Activated CD4-positive, alpha-beta T cell treated with anti-CD3 and anti-CD28 coated beads for 36 hours (primary cell): ENCODE measurements at regions not wholly inside any gene's neighbourhood (a gene's known extent, or its start where the extent isn't known, plus 50 kb on each side); places are given as distances from the start of the nearest gene placed in this dataset.

Source experiments
- ATAC-seq: fragments of 200-7000 bp; cut with Tn5 transposase; one replicate; pipeline ENCODE4 v1.10.0; 2021; ENCODE audit warnings: mild to moderate bottlenecking, moderate library complexity
- CTCF ChIA-PET: fragments of 350-600 bp; sonication (Branson Sonifier 250); formaldehyde crosslinking; loops from one replicate; lab custom pipeline; 2021; ENCODE audit warnings: antibody characterized with exemption; lab: Charles Lee
- POLR2A ChIA-PET: fragments of 350-600 bp; sonication (Branson Sonifier 250); formaldehyde crosslinking; loops from one replicate; lab custom pipeline; 2021; ENCODE audit warnings: antibody characterized with exemption, inconsistent platforms; lab: Charles Lee
- DNase-seq: peaks from one replicate; pipeline ENCODE4 v3.0.0-alpha.2; 2020
- H3K27ac Mint-ChIP-seq: one replicate; pipeline ENCODE4 v1.8.0; 2021; ENCODE audit warnings: mixed read lengths
- H3K27me3 Mint-ChIP-seq: one replicate; pipeline ENCODE4 v1.8.0; 2021; ENCODE audit warnings: mixed read lengths
- H3K36me3 Mint-ChIP-seq: one replicate; pipeline ENCODE4 v1.8.0; 2021; ENCODE audit warnings: low read depth, mixed read lengths
- H3K4me1 Mint-ChIP-seq: one replicate; pipeline ENCODE4 v1.8.0; 2021; ENCODE audit warnings: mixed read lengths
- H3K4me3 Mint-ChIP-seq: one replicate; pipeline ENCODE4 v1.8.0; 2021; ENCODE audit warnings: mild to moderate bottlenecking, moderate library complexity, mixed read lengths
- H3K9me3 Mint-ChIP-seq: one replicate; pipeline ENCODE4 v1.8.0; 2021; ENCODE audit warnings: low read depth, mixed read lengths
- intact Hi-C, 2 experiments: fragments of 100-400 bp; cut with DNase I in 1 of 2; cut with micrococcal nuclease in 1 of 2; formaldehyde crosslinking; loops; one replicate each; pipeline versions ENCODE4 v1.14.2 to v1.15.1; 2022 to 2024; cut with DNase I, micrococcal nuclease

- Mint-ChIP-seq H3K9me3 (no peaks in the 10 kb centered on the region), H3K4me3 (no peak overlapping the region), H3K4me1 (no peaks in the 10 kb centered on the region), H3K27me3 (no peaks in the 10 kb centered on the region), H3K36me3 (no peaks in the 10 kb centered on the region), H3K27ac (no peak overlapping the region)
- ATAC-seq (no peak), DNase-seq (no peak)
- intact Hi-C loops: no loop called here
- CTCF ChIA-PET: no interaction called here
- POLR2A ChIA-PET: no interaction called here
Observed at GRCh38 chr6:154561750-154562149, 51.3 kb upstream of the CNKSR3 start.

DNA sequence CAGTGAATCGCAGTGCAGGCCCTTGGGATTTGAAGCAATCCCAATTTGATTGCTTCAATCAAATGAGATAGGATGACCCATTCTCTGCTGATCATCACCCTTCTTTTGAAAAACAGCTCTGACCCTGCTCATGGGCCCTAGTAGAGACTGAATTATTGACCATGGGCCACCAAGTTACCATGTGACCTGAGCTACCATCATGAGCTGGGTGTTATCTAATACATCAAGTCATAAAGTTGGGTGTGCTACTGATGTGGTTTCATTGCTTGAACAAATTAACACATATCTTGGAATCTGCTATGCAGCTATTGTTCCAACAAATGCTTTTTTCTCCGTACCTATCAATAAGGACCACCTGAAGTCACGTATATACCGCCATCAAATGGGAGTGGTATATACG lies 54.8 kb upstream of the CNKSR3 start:
- Mint-ChIP-seq H3K4me1 (no peaks in the 10 kb centered on the region), H3K27me3 (no peaks in the 10 kb centered on the region), H3K36me3 (no peaks in the 10 kb centered on the region), H3K27ac (no peak overlapping the region), H3K9me3 (no peaks in the 10 kb centered on the region), H3K4me3 (no peak overlapping the region)
- DNase-seq (no peak), ATAC-seq (no peak)
- ChIA-PET CTCF (interaction anchor here (0.7 to 0.8 kb wide), 2 partner anchors 12 to 503 kb away, joined by 3 read pairs; no protein-coding TSS in a partner anchor), POLR2A (no interaction called here)
- intact Hi-C loops: no loop called here

- DNase-seq (no peak), ATAC-seq (no peak)
- Mint-ChIP-seq H3K27ac (no peak overlapping the region), H3K4me1 (no peaks in the 10 kb centered on the region), H3K36me3 (no peaks in the 10 kb centered on the region), H3K27me3 (peaks cover 2% of the 10 kb centered on the region), H3K4me3 (no peak overlapping the region), H3K9me3 (no peaks in the 10 kb centered on the region)
- POLR2A ChIA-PET: no interaction called here
- intact Hi-C loops: no loop called here
- CTCF ChIA-PET: interaction anchor here (1.5 kb wide), 1 partner anchor 22 kb away, joined by 3 read pairs; no protein-coding TSS in a partner anchor
Observed at GRCh38 chr6:154566866-154567265, 56.4 kb upstream of the CNKSR3 start.

- no peak overlapping the region for H3K27ac Mint-ChIP-seq
- no peak overlapping the region for H3K4me3 Mint-ChIP-seq
- no peak for ATAC-seq
- intact Hi-C loops: no loop called here
- peaks cover 2% of the 10 kb centered on the region for H3K27me3 Mint-ChIP-seq
- H3K4me1 Mint-ChIP-seq: no peaks in the 10 kb centered on the region
- DNase-seq: no peak
- no peaks in the 10 kb centered on the region for H3K9me3 Mint-ChIP-seq
- no peaks in the 10 kb centered on the region for H3K36me3 Mint-ChIP-seq
- ChIA-PET POLR2A (no interaction called here), CTCF (interaction anchor here (1.5 kb wide), 1 partner anchor 21 kb away, joined by 3 read pairs; no protein-coding TSS in a partner anchor)
Observed at GRCh38 chr6:154567695-154568220, 57.3 kb upstream of the CNKSR3 start.

GRCh38 chr6:154569156-154569862 lies 58.8 kb upstream of the CNKSR3 start:
- CTCF ChIA-PET: interaction anchor here (1.4 kb wide), 1 partner anchor 12 kb away, joined by 3 read pairs; no protein-coding TSS in a partner anchor
- Mint-ChIP-seq H3K27ac (no peak overlapping the region), H3K9me3 (no peaks in the 10 kb centered on the region), H3K27me3 (peaks cover 2% of the 10 kb centered on the region), H3K4me3 (no peak overlapping the region), H3K36me3 (no peaks in the 10 kb centered on the region), H3K4me1 (no peaks in the 10 kb centered on the region)
- no peak for ATAC-seq
- no peak for DNase-seq
- POLR2A ChIA-PET: no interaction called here
- intact Hi-C loops: no loop called here

- Mint-ChIP-seq H3K4me3 (no peak overlapping the region), H3K27ac (no peak overlapping the region), H3K9me3 (no peaks in the 10 kb centered on the region), H3K4me1 (no peaks in the 10 kb centered on the region), H3K36me3 (no peaks in the 10 kb centered on the region), H3K27me3 (peaks cover 2% of the 10 kb centered on the region)
- DNase-seq: no peak
- no peak for ATAC-seq
- intact Hi-C loops: no loop called here
- ChIA-PET CTCF (interaction anchor here (0.6 kb wide), 1 partner anchor 436 kb away, joined by 3 read pairs; no protein-coding TSS in a partner anchor), POLR2A (no interaction called here)
Observed at GRCh38 chr6:154570505-154570904, 60.0 kb upstream of the CNKSR3 start.

DNA sequence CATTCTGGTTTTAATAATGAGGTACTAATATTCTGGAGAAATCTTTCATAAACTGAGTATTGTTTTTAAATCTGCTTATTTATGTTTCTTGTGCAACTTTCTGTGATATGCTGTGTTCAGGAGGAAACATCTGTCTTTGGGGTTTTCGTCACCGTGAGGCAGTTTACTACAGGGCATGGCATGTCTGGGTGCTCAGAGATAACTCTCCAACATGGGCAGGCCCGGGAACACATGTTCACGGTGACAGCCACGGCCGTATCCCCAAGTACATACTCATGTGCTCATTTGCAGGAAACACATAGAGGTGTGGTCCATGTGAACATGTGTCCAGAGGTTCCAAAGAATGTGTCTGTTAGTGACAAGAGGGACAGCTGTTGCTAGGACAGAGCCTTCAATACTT lies 62.1 kb upstream of the CNKSR3 start:
- DNase-seq (no peak), ATAC-seq (no peak)
- Mint-ChIP-seq H3K36me3 (no peaks in the 10 kb centered on the region), H3K4me1 (no peaks in the 10 kb centered on the region), H3K27me3 (peaks cover 2% of the 10 kb centered on the region), H3K9me3 (no peaks in the 10 kb centered on the region), H3K4me3 (no peak overlapping the region), H3K27ac (no peak overlapping the region)
- ChIA-PET CTCF (interaction anchor here (0.6 kb wide), 1 partner anchor 21 kb away, joined by 3 read pairs; no protein-coding TSS in a partner anchor), POLR2A (no interaction called here)
- intact Hi-C loops: no loop called here

GRCh38 chr6:154578004-154578559 lies 67.6 kb upstream of the CNKSR3 start:
- intact Hi-C loops: no loop called here
- no peak for ATAC-seq
- H3K4me3 Mint-ChIP-seq: no peak overlapping the region
- ChIA-PET POLR2A (no interaction called here), CTCF (interaction anchor here (0.5 kb wide), 1 partner anchor 227 kb away, joined by 3 read pairs; no protein-coding TSS in a partner anchor)
- peaks cover 8% of the 10 kb centered on the region for H3K9me3 Mint-ChIP-seq
- no peaks in the 10 kb centered on the region for H3K4me1 Mint-ChIP-seq
- no peak for DNase-seq
- no peaks in the 10 kb centered on the region for H3K36me3 Mint-ChIP-seq
- no peaks in the 10 kb centered on the region for H3K27me3 Mint-ChIP-seq
- no peak overlapping the region for H3K27ac Mint-ChIP-seq

- ATAC-seq (no peak), DNase-seq (no peak)
- no peak overlapping the region for H3K4me3 Mint-ChIP-seq
- ChIA-PET POLR2A (no interaction called here), CTCF (no interaction called here)
- intact Hi-C loops: no loop called here
- H3K36me3 Mint-ChIP-seq: no peaks in the 10 kb centered on the region
- H3K9me3 Mint-ChIP-seq: peaks cover 8% of the 10 kb centered on the region
- H3K27me3 Mint-ChIP-seq: no peaks in the 10 kb centered on the region
- H3K4me1 Mint-ChIP-seq: no peaks in the 10 kb centered on the region
- no peak overlapping the region for H3K27ac Mint-ChIP-seq
Observed at GRCh38 chr6:154579046-154579445, 68.6 kb upstream of the CNKSR3 start.

- ATAC-seq (no peak), DNase-seq (no peak)
- Mint-ChIP-seq H3K27me3 (no peaks in the 10 kb centered on the region), H3K27ac (no peak overlapping the region), H3K4me1 (no peaks in the 10 kb centered on the region), H3K9me3 (peaks cover 8% of the 10 kb centered on the region), H3K4me3 (no peak overlapping the region), H3K36me3 (no peaks in the 10 kb centered on the region)
- CTCF ChIA-PET: no interaction called here
- POLR2A ChIA-PET: no interaction called here
- intact Hi-C loops: no loop called here
Observed at GRCh38 chr6:154579485-154579884, 69.0 kb upstream of the CNKSR3 start.

DNA sequence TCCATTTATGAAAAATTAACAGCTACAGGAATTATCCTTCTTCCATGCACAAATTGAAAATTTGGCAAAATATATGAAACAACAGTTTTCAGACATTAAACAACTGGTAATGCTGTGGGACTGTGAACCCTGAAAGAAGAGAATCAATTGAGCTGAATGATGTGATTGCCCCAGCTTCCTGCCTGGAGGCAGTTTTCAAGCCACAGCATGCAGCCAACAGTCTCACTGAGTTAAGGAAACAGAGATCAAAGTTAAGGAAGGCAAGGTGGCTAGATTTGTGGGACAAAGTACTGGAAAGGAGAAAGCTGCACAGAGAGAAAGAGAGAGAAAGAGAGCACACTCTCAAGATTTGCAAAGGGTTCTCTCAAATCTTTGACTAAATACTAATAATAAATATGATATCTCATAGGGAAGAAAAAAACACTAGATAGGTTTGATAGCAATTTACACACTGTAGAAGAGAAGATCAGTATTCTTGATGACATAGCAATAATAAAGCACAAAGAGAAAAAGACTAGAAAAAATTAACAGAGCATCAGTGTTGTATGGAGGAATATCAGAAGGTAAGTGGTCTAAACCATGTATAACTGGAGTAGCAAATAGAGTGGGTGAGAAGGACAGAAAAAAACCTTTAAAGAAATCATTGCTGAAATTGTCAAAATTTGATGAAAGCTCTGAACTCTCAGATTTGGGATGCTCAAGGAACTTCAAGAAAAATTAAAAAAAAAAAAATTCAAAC lies 70.1 kb upstream of the CNKSR3 start:
- POLR2A ChIA-PET: no interaction called here
- CTCF ChIA-PET: interaction anchor here (0.8 to 0.9 kb wide), 2 partner anchors 12 kb away, joined by 3 read pairs; no protein-coding TSS in a partner anchor
- ATAC-seq (no peak), DNase-seq (no peak)
- Mint-ChIP-seq H3K27me3 (no peaks in the 10 kb centered on the region), H3K9me3 (peaks cover 8% of the 10 kb centered on the region), H3K4me1 (no peaks in the 10 kb centered on the region), H3K27ac (no peak overlapping the region), H3K4me3 (no peak overlapping the region), H3K36me3 (no peaks in the 10 kb centered on the region)
- intact Hi-C loops: no loop called here
